Right atrium auricular region (tissue), 2 donors: ENCODE measurements at regions not wholly inside any gene's neighbourhood (a gene's known extent, or its start where the extent isn't known, plus 50 kb on each side); places are given as distances from the start of the nearest gene placed in this dataset.

Experiments used
- DNase-seq: peaks from one replicate; pipeline ENCODE4 v3.0.0-alpha.2; 2019; ENCODE audit warnings: low spot score
- H3K27ac ChIP-seq, 2 donors: fragments of 200-600 bp; sonication (generic); 1 replicate in 1 of 2; 2 replicates in 1 of 2; pipeline ENCODE4 v1.5.1; 2016 to 2019
- H3K27me3 ChIP-seq, 2 donors: fragments of 200-600 bp; sonication (generic); one replicate each; pipeline versions ENCODE4 v1.5.1 to v1.6.0; 2017 to 2019
- H3K36me3 ChIP-seq: fragments of 200-600 bp; sonication (generic); one replicate; pipeline ENCODE4 v1.5.1; 2016
- H3K4me1 ChIP-seq, 2 donors: fragments of 200-600 bp; sonication (generic); one replicate each; pipeline versions ENCODE4 v1.5.1 to v1.6.0; 2017 to 2019
- H3K4me3 ChIP-seq, 2 donors: fragments of 200-600 bp; sonication (generic); 1 replicate in 1 of 2; 2 replicates in 1 of 2; pipeline ENCODE4 v1.5.1; 2017 to 2019; ENCODE audit warnings: mild to moderate bottlenecking in 1 of 2, moderate library complexity in 1 of 2
- H3K9me3 ChIP-seq, 2 donors: fragments of 200-600 bp; sonication (generic); one replicate each; pipeline ENCODE4 v1.5.1; 2019
- TF ChIP-seq, protein P1 (sequence below), 2 donors: fragments of 200-600 bp; sonication (generic); IDR thresholded peaks; one replicate each; pipeline ENCODE4 v1.5.1; 2019; ENCODE audit warnings: antibody characterized with exemption in 2 of 2

DNA sequence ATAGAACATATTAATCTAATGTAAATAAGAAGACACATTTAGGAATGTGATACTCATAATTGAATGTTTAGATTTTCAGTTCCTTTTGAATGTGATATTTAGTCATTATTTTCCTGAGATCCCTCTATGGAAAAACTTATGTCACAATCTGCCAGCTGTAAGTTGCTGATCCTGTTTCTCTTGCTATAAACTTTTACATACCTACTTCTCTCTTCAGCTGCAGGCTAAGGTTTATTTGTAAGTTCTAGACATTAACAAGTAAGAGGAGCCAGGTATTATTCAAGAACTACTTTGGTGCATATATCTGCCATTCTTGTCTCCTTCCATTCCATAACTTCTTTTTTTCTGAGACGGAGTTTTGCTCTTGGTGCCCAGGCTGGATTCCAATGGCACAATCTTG, 462.4 kb downstream of the PRR16 start:
- Histone ChIP-seq H3K4me1 (no peaks in the 10 kb centered on the region), H3K36me3 (no peaks in the 10 kb centered on the region), H3K27ac (no peak overlapping the region), H3K4me3 (no peak overlapping the region), H3K27me3 (no peaks in the 10 kb centered on the region), H3K9me3 (no peaks in the 10 kb centered on the region)
- TF ChIP-seq, protein P1, sequence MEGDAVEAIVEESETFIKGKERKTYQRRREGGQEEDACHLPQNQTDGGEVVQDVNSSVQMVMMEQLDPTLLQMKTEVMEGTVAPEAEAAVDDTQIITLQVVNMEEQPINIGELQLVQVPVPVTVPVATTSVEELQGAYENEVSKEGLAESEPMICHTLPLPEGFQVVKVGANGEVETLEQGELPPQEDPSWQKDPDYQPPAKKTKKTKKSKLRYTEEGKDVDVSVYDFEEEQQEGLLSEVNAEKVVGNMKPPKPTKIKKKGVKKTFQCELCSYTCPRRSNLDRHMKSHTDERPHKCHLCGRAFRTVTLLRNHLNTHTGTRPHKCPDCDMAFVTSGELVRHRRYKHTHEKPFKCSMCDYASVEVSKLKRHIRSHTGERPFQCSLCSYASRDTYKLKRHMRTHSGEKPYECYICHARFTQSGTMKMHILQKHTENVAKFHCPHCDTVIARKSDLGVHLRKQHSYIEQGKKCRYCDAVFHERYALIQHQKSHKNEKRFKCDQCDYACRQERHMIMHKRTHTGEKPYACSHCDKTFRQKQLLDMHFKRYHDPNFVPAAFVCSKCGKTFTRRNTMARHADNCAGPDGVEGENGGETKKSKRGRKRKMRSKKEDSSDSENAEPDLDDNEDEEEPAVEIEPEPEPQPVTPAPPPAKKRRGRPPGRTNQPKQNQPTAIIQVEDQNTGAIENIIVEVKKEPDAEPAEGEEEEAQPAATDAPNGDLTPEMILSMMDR (IDR thresholded peaks at IDR 0.05): no peak
- DNase-seq: no peak

DNA sequence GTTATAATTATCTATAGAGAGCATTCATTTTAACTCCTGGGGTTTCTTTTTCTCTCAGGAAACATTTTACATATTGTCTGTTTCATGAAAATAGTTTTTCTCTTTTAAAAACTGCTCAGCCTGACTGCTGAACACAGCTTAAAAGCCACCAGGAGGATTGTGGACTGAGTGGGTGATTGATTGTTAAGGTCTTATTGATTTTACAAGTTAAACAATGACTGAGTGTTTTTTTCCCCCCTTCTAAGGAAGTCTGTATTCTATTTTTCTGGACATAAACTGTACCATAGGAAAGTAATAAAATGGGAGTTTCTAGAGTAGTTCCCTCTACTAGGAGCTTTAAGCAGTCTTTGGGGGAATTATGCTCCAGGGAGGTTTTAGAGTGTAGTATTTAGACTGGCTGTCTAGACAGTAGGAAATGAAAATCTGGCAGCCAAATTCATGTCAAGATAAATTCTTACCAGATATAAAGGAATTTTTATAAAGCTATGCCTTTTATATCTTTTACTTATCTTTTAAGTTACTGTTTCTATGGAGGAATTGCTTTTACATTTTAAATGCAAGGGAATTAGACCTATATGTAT, 463.9 kb downstream of the PRR16 start:
- H3K36me3 ChIP-seq: no peaks in the 10 kb centered on the region
- no peak overlapping the region for H3K4me3 ChIP-seq
- no peaks in the 10 kb centered on the region for H3K4me1 ChIP-seq
- TF ChIP-seq, protein P1 (IDR thresholded peaks at IDR 0.05): no peak
- H3K27me3 ChIP-seq: no peaks in the 10 kb centered on the region
- DNase-seq: no peak
- no peaks in the 10 kb centered on the region for H3K9me3 ChIP-seq
- no peak overlapping the region for H3K27ac ChIP-seq

DNA sequence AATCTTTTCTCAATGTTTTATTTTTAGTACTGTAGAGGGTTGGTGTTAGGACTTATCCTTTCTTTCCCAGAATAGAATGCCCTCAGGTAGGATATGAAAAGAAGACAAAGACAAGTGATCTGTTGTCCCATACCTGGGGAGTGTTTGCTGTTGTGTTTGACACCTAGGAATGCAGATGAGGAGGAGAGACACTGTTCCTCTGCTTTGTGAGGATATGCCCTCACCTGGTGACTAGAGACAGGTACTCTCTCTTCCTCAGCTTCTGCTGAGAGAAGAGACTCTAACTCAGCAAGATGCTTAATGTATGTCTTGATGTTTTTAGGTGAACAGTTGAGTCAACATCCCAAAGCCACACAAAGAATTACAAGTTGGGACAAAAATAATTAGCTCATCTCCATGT, 468.4 kb downstream of the PRR16 start:
- Histone ChIP-seq H3K4me3 (no peak overlapping the region), H3K9me3 (no peaks in the 10 kb centered on the region), H3K27me3 (no peaks in the 10 kb centered on the region), H3K4me1 (no peaks in the 10 kb centered on the region), H3K27ac (no peak overlapping the region), H3K36me3 (no peaks in the 10 kb centered on the region)
- TF ChIP-seq, protein P1 (IDR thresholded peaks at IDR 0.05): no peak
- DNase-seq: no peak

DNA sequence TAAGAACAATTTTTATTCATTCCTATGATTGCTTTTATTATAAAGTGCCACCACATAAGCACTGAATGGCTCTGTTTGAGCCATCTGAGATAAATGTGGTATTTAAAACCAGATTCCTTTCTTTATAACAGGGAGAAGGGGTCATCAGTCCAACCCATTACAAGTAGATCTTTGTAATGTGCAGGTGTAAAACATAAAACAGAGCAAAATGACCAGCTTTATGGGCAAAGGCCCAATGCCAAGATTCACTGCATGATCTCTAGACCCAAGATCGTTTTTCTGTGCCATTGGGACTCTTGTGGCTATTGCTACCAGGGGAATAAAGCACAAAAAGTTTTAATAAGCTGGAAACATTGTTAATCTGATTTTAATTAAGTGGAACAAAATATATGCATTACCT, 469.9 kb downstream of the PRR16 start:
- H3K9me3 ChIP-seq: no peaks in the 10 kb centered on the region
- no peaks in the 10 kb centered on the region for H3K36me3 ChIP-seq

DNA sequence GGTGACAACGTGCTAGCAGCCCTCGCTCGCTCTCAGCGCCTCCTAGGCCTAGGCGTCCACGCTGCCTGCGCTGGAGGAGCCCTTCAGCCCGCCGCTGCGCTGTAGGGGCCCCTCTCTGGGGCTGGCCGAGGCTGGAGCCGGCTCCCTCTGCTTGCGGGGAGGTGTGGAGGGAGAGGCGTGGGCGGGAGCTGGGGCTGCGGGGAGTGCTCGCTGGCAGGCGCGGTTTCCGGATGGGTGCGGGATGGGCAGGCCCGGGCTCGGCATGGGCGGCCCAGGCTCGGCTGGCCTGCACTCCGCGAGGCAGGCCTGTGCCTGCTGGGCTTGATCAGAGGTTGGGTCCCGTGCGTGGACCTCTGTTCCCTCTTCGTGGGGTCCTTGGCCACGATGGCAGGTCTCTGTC, 472.6 kb downstream of the PRR16 start:
- H3K4me3 ChIP-seq: no peak overlapping the region
- no peak overlapping the region for H3K27ac ChIP-seq
- H3K27me3 ChIP-seq: no peaks in the 10 kb centered on the region
- no peaks in the 10 kb centered on the region for H3K36me3 ChIP-seq
- no peaks in the 10 kb centered on the region for H3K4me1 ChIP-seq
- no peak for DNase-seq
- no peaks in the 10 kb centered on the region for H3K9me3 ChIP-seq
- TF ChIP-seq, protein P1 (IDR thresholded peaks at IDR 0.05): no peak

More for the DNA sequence above, 469.9 kb downstream of the PRR16 start:
- no peak overlapping the region for H3K4me3 ChIP-seq
- TF ChIP-seq, protein P1 (IDR thresholded peaks at IDR 0.05): no peak
- no peaks in the 10 kb centered on the region for H3K4me1 ChIP-seq
- DNase-seq: no peak
- no peak overlapping the region for H3K27ac ChIP-seq
- no peaks in the 10 kb centered on the region for H3K27me3 ChIP-seq

DNA sequence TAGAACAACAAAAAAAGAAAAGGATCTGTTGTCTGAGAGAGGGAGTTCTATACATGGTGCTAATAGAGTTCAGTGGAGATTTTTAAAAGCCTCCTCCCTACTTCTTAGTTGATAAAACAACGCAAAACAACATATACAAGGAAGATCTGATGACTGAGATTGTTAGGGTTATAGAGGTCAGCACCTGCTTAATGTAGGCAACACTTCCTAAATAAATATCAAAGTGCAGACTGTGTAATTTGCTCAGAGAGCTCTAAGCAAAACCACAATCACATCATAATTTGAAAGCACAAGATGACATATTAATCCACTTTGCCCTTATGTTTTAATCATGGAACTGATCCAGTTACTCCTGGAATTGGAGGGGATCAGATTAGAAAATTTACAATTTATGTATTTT, 474.5 kb downstream of the PRR16 start:
- no peaks in the 10 kb centered on the region for H3K9me3 ChIP-seq
- no peak overlapping the region for H3K4me3 ChIP-seq
- no peaks in the 10 kb centered on the region for H3K27me3 ChIP-seq
- TF ChIP-seq, protein P1 (IDR thresholded peaks at IDR 0.05): no peak
- DNase-seq: no peak
- H3K4me1 ChIP-seq: no peaks in the 10 kb centered on the region
- no peak overlapping the region for H3K27ac ChIP-seq
- no peaks in the 10 kb centered on the region for H3K36me3 ChIP-seq
